ENCODE measurements at regions not wholly inside any gene's neighbourhood (a gene's known extent, or its start where the extent isn't known, plus 50 kb on each side); places are given as distances from the start of the nearest gene placed in this dataset.
"Not testable (repeated sequence)": the region's sequence is repeated elsewhere in the genome, so short reads cannot be mapped to it uniquely, and the experiment has no call there.

DNA sequence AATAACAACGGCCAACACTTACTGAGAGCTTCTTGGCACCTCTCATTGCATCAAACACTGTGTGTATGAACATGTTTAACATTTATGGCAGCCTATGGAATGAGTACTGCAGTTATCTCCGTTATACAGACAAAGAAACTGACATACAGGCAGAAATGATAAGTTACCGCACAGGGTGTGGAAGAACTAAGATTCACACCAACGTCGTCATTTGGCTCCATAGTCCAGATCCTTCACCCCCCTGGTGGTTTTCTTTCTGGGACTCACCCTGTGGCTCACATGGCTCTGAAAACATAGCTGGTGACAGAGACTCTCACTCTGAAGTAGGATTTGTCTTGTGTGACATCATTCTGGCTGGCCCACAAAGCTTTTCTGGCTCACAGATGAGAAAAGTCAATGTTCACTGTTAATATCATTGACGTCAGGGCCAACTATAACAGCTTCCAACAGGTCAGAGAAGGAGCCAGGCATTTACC lies 230.1 kb downstream of the DLEU7 start:
- TF ChIP-seq, protein P1, sequence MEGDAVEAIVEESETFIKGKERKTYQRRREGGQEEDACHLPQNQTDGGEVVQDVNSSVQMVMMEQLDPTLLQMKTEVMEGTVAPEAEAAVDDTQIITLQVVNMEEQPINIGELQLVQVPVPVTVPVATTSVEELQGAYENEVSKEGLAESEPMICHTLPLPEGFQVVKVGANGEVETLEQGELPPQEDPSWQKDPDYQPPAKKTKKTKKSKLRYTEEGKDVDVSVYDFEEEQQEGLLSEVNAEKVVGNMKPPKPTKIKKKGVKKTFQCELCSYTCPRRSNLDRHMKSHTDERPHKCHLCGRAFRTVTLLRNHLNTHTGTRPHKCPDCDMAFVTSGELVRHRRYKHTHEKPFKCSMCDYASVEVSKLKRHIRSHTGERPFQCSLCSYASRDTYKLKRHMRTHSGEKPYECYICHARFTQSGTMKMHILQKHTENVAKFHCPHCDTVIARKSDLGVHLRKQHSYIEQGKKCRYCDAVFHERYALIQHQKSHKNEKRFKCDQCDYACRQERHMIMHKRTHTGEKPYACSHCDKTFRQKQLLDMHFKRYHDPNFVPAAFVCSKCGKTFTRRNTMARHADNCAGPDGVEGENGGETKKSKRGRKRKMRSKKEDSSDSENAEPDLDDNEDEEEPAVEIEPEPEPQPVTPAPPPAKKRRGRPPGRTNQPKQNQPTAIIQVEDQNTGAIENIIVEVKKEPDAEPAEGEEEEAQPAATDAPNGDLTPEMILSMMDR (IDR thresholded peaks at IDR 0.05; ENCODE audit: insufficient read depth, missing control alignments), result no peak
- FAIRE-seq (no peak), DNase-seq (ENCODE audit: insufficient read length, low spot score) (no peak)

DNA sequence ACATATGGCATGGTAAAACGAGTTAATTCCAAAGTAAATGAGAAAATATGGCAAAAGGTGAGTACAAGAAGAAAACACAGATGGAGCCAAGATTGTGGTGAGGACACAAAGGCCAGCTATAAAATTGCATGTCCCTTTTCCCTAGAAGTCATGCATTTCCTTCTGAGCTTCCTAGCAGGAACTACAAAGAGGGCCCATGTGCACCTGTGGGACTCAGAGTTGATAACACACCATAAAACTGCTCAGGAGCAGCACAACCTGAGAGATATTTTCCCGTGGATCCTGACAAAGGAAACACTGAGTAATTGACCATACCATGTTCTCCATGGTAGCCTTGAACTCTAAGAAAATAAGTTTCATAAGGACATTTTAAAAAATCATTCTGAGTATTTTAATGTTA lies 228.3 kb downstream of the DLEU7 start:
- FAIRE-seq, result no peak
- DNase-seq (ENCODE audit: insufficient read length, low spot score), result no peak
- TF ChIP-seq, protein P1 (IDR thresholded peaks at IDR 0.05; ENCODE audit: insufficient read depth, missing control alignments), result no peak

DNA sequence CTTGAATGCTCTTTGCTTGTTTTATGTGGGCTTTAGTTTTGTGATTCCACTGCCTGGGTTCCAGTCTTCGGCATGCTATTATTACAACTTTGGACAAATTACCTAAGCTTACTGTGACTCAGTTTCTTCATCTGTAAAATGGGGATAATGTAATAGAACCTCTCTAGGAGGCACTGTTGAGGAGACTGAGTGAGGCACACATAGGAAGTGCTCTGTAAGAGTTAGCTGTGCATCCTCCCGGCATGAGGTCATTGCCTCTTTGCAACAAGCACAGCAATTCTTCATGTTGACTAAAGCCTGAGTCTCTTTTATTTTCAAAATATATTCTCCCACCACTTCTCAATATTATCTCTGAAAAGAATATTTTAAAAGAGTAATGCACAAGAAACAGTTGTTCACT lies 227.4 kb downstream of the DLEU7 start:
- TF ChIP-seq, protein P1 (IDR thresholded peaks at IDR 0.05; ENCODE audit: insufficient read depth, missing control alignments), result no peak
- FAIRE-seq (no peak), DNase-seq (ENCODE audit: insufficient read length, low spot score) (no peak)

DNA sequence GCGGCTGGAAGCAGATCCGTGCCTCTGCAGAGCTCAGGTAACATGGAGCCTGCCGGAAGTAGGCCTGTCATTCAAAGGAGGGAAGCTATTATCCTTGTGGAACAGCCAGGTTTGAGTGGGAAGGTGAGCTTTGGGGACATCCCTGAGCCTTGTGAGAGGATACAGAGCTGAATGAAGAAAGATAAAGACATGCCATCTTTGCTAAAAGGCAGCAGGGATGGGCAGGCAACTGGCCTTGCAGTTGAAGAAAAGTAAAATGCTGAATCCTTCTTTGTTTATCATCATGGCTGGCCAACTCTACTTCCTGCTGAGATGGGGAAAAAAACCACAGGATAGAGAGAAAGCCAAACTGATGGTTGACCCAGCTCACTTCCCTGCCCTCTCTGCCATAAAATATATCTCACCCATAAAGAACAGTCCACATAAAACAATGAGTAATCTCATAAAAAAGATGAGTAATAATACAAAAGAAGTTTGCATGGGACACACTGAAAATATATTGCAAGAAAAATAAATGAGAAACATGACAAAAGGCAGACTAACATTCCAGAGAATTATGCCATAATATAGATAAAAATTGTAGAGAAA lies 226.3 kb downstream of the DLEU7 start:
- DNase-seq (ENCODE audit: insufficient read length, low spot score) (no peak), FAIRE-seq (no peak)
- TF ChIP-seq, protein P1 (IDR thresholded peaks at IDR 0.05; ENCODE audit: insufficient read depth, missing control alignments), result no peak

DNA sequence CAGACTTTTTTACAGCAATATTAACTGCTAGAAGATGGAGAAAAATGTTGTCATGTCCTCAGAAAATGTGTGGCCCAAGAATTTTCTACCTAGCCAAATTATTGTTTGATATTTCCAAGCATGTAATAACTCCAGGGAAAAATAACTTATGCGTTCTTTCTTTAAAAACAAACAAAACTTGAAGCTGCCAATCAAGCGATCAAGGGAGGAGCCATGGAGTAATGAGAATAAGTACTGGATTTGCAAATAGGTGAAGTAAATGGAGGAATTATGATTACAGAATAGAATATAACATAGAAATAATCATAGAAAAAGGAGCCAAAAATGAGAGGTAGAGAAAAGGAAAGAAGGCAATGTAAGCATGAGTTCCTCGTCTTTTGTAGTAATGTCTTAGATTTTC lies 225.3 kb downstream of the DLEU7 start:
- FAIRE-seq (no peak), DNase-seq (ENCODE audit: insufficient read length, low spot score) (no peak)
- TF ChIP-seq, protein P1 (IDR thresholded peaks at IDR 0.05; ENCODE audit: insufficient read depth, missing control alignments), result no peak

DNA sequence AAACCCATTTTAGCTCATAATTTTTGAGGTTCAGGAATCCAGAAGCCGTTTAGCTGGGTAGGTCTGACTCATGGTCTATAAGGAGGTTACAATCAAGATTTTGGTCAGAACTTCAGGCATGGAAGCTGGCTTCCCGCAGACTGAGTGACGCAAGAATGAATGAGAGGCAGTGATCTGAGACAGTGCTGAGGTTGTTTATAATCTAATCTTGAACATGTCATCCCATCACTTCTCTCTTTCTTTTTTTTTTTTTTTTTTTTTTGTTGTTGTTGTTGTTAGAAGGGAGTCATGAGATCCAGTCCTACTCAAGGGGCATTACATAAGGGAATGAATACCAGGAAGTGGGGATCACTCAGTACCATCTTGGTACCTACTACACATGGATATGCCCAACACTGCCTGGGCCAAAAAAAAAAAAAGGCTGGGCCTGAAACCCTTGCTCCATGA lies 217.4 kb downstream of the DLEU7 start:
- FAIRE-seq (no peak), DNase-seq (ENCODE audit: insufficient read length, low spot score) (no peak)
- TF ChIP-seq, protein P1 (IDR thresholded peaks at IDR 0.05; ENCODE audit: insufficient read depth, missing control alignments), result no peak

DNA sequence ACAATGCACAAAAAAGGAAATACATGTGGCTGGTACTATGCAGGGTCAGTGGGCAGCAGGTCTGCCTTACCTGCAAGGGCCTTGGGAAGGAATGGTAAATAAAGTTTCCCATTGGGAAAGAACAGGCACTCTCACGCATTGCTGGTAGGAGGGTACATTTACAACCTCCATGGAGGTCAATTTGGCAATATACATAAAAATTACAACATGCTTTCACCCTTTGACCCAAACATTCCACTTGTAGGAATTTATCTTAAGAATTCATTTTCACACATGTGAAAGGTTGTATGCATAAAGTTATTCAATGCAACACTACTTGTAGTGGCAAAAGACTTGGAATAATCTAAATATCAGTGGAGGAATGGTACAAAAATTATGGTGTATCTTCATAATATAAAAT lies 216.4 kb downstream of the DLEU7 start:
- FAIRE-seq, result no peak
- TF ChIP-seq, protein P1 (IDR thresholded peaks at IDR 0.05; ENCODE audit: insufficient read depth, missing control alignments), result no peak
- no peak for DNase-seq (ENCODE audit: insufficient read length, low spot score)

DNA sequence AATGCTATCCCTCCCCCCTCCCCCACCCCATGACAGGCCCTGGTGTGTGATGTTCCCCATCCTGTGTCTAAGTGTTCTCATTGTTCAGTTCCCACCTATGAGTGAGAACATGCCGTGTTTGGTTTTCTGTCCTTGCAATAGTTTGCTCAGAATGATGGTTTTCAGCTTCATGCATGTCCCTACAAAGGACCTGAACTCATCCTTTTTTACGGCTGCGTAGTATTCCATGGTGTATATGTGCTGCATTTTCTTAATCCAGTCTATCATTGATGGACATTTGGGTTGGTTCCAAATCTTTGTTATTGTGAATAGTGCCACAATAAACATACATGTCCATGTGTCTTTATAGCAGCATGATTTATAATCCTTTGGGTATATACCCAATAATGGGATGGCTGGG lies 215.0 kb downstream of the DLEU7 start:
- FAIRE-seq; DNase-seq (ENCODE audit: insufficient read length, low spot score): not testable (repeated sequence)

Measured in D721Med (cell line).